GM12891 (cell line): ENCODE measurements at regions not wholly inside any gene's neighbourhood (a gene's known extent, or its start where the extent isn't known, plus 50 kb on each side); places are given as distances from the start of the nearest gene placed in this dataset.
"Not testable (repeated sequence)": the region's sequence is repeated elsewhere in the genome, so short reads cannot be mapped to it uniquely, and the experiment has no call there.

Experiments
- DNase-seq: peaks from one replicate; pipeline ENCODE4 v3.0.0; 2011; ENCODE audit warnings: low spot score; ENCODE audit not compliant: insufficient read length
- FAIRE-seq: peaks from 2 replicates; lab custom pipeline; 2011; peaks lifted over from hg19 to GRCh38; lab: Jason Lieb, UNC
- PAX5 ChIP-seq: IDR thresholded peaks from 2 replicates; pipeline ENCODE4 v1.6.1; 2011; ENCODE audit warnings: low read length, moderate library complexity, mild to moderate bottlenecking; ENCODE audit not compliant: insufficient read depth, severe bottlenecking
- POLR2A ChIP-seq: IDR thresholded peaks from 2 replicates; pipeline ENCODE4 v1.6.1; 2011; ENCODE audit warnings: low read depth, low read length, control low read depth
- POLR2AphosphoS5 ChIP-seq: IDR thresholded peaks from 2 replicates; pipeline ENCODE4 v1.6.1; 2011; ENCODE audit warnings: low read depth, low read length, control low read depth
- POU2F2 ChIP-seq: IDR thresholded peaks from 2 replicates; pipeline ENCODE4 v1.6.1; 2011; ENCODE audit warnings: low read depth, mild to moderate bottlenecking, control low read depth, low read length, moderate library complexity
- SPI1 ChIP-seq: IDR thresholded peaks from 2 replicates; pipeline ENCODE4 v1.6.1; 2011; ENCODE audit warnings: low read depth, low read length, control low read depth
- TAF1 ChIP-seq: IDR thresholded peaks from 2 replicates; pipeline ENCODE4 v1.6.1; 2011; ENCODE audit warnings: low read depth, low read length, control low read depth

- DNase-seq: no peak
- FAIRE-seq: no peak
- TF ChIP-seq POLR2AphosphoS5: no peak
- no peak for TF ChIP-seq TAF1
- TF ChIP-seq POLR2A: no peak
- no peak for TF ChIP-seq POU2F2
Observed at GRCh38 chr6:113010196-113010989, 663.3 kb downstream of the RFPL4B start.

GRCh38 chr6:113011389-113011788 is 664.3 kb downstream of the RFPL4B start:
- DNase-seq (no peak), FAIRE-seq (no peak)
- TF ChIP-seq POLR2A (no peak), TAF1 (no peak), SPI1 (no peak), POU2F2 (no peak), POLR2AphosphoS5 (no peak), PAX5 (no peak)

- no peak for FAIRE-seq
- TF ChIP-seq POLR2A (no peak), POLR2AphosphoS5 (no peak), PAX5 (no peak)
- no peak for DNase-seq
Observed at GRCh38 chr6:113011801-113012200, 664.7 kb downstream of the RFPL4B start.

DNA sequence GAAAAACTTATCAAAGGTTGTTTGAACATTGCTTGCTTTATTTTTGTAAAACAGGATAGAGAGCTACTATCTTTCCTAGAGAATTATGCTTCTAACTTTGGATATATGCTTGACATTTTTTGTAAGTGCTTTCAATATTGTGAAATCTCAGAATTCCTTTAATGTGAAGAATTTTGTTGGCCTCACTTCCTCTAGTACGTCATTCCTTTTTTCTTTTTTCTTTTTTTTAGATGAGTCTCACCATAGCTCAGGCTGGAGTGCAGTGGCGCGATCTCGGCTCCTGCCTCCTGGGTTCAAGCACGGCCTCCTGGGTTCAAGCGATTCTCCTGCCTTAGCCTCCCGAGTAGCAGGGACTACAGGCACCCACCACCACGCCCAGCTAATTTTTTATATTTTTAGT is 668.1 kb downstream of the RFPL4B start:
- no peak for DNase-seq
- no peak for FAIRE-seq

GRCh38 chr6:113017353-113017752 is 670.2 kb downstream of the RFPL4B start:
- TF ChIP-seq POLR2A (no peak), POU2F2 (no peak), SPI1 (no peak), PAX5 (no peak), TAF1 (no peak), POLR2AphosphoS5 (no peak)
- FAIRE-seq: no peak
- no peak for DNase-seq

More for the DNA sequence above, 668.1 kb downstream of the RFPL4B start:
- TF ChIP-seq POU2F2 (no peak), SPI1 (no peak), PAX5 (no peak), TAF1 (no peak), POLR2AphosphoS5 (no peak), POLR2A (no peak)

GRCh38 chr6:113018351-113019151 is 671.4 kb downstream of the RFPL4B start:
- FAIRE-seq (no peak), DNase-seq (no peak)
- TF ChIP-seq POLR2A (no peak), SPI1 (no peak), TAF1 (no peak), POLR2AphosphoS5 (no peak), POU2F2 (no peak), PAX5 (no peak)

DNA sequence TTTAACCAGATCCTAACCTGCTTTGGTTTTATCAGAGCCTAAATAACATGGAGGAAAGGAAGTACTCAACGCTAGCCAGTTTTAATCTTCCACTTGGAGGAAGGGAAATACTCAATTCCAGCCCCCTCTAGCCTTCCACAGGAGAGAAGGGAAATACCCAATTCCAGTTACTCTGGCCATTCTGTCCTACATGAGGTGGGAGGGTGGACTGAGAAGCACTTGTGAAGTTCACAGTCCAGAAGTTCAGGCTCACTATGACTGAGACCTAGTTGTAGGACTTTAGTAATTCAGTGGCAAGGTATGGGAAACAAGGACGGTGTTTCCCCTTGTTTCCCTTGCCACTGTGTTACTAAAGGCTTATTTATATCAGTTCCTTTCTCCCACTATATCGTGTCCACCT is 672.0 kb downstream of the RFPL4B start:
- TF ChIP-seq TAF1 (no peak), POLR2AphosphoS5 (no peak), POLR2A (no peak), PAX5 (no peak), POU2F2 (no peak), SPI1 (no peak)
- FAIRE-seq (no peak), DNase-seq (no peak)

DNA sequence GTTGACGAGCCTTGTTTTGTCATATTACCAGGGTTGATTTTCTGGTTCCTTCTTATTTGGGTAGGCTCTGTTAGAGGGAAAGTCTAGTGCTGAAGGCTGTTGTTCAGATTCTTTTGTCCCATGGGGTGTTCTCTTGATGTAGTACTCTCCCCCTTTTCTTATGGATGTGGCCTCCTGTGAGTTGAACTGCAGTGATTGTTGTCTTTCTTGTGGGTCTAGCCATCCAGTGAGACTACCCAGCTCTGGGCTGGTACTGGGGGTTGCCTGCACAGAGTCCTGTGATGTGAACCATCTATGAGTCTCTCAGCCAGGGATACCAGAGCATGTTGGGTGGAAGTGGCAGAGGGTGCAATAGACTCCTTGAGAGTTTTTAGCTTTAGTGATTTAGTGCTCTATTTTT is 680.6 kb downstream of the RFPL4B start:
- no peak for DNase-seq
- no peak for FAIRE-seq
- TF ChIP-seq POLR2AphosphoS5 (no peak), POLR2A (no peak), PAX5 (no peak), SPI1 (no peak), TAF1 (no peak), POU2F2 (no peak)

GRCh38 chr6:113029161-113029560 is 682.0 kb downstream of the RFPL4B start:
- not testable (repeated sequence) for DNase-seq, FAIRE-seq
